Nephron progenitor cell (in vitro differentiated cells): ENCODE measurements at regions not wholly inside any gene's neighbourhood (a gene's known extent, or its start where the extent isn't known, plus 50 kb on each side); places are given as distances from the start of the nearest gene placed in this dataset.

ENCODE experiments used
- DNase-seq: peaks from one replicate; pipeline ENCODE4 v3.0.0; 2021
- H3K27ac Mint-ChIP-seq: 2 replicates; pipeline ENCODE4 v1.8.0; 2021; ENCODE audit warnings: mild to moderate bottlenecking, moderate library complexity, mixed read lengths
- H3K27me3 Mint-ChIP-seq: 2 replicates; pipeline ENCODE4 v1.8.0; 2021; ENCODE audit warnings: mild to moderate bottlenecking, low read depth, mixed read lengths; ENCODE audit not compliant: poor library complexity
- H3K36me3 Mint-ChIP-seq: 2 replicates; pipeline ENCODE4 v1.8.0; 2021; ENCODE audit warnings: low read depth, mixed read lengths
- H3K4me1 Mint-ChIP-seq: 2 replicates; pipeline ENCODE4 v1.8.0; 2021; ENCODE audit warnings: mixed read lengths
- H3K4me3 Mint-ChIP-seq: 2 replicates; pipeline ENCODE4 v1.8.0; 2021; ENCODE audit warnings: mild to moderate bottlenecking, moderate library complexity, mixed read lengths
- H3K9me3 Mint-ChIP-seq: 2 replicates; pipeline ENCODE4 v1.8.0; 2021; ENCODE audit warnings: mild to moderate bottlenecking, moderate library complexity, mixed read lengths
- CTCF ChIP-seq: fragments of 200-600 bp; sonication (generic); IDR thresholded peaks from 2 replicates; pipeline ENCODE4 v1.5.0; 2021; ENCODE audit warnings: antibody characterized with exemption

- no peak for DNase-seq
- Mint-ChIP-seq H3K27me3 (peaks cover 3% of the 10 kb centered on the region), H3K9me3 (peaks cover 4% of the 10 kb centered on the region), H3K4me1 (peaks cover 8% of the 10 kb centered on the region), H3K27ac (no peak overlapping the region), H3K4me3 (no peak overlapping the region), H3K36me3 (no peaks in the 10 kb centered on the region)
- TF ChIP-seq CTCF: no peak
Observed at GRCh38 chr1:221840511-221841243, 98.8 kb upstream of the DUSP10 start.

- no peaks in the 10 kb centered on the region for H3K36me3 Mint-ChIP-seq
- no peak overlapping the region for H3K27ac Mint-ChIP-seq
- no peak for DNase-seq
- H3K4me1 Mint-ChIP-seq: peaks cover 8% of the 10 kb centered on the region
- H3K4me3 Mint-ChIP-seq: no peak overlapping the region
- no peak for TF ChIP-seq CTCF
- H3K27me3 Mint-ChIP-seq: peaks cover 3% of the 10 kb centered on the region
- H3K9me3 Mint-ChIP-seq: peaks cover 4% of the 10 kb centered on the region
Observed at GRCh38 chr1:221839782-221840395, 98.0 kb upstream of the DUSP10 start.

GRCh38 chr1:221839321-221839720 lies 97.4 kb upstream of the DUSP10 start:
- Mint-ChIP-seq H3K9me3 (peaks cover 4% of the 10 kb centered on the region), H3K27me3 (peaks cover 3% of the 10 kb centered on the region), H3K36me3 (no peaks in the 10 kb centered on the region), H3K4me1 (peaks cover 8% of the 10 kb centered on the region), H3K27ac (no peak overlapping the region), H3K4me3 (no peak overlapping the region)
- DNase-seq: no peak
- TF ChIP-seq CTCF: no peak

GRCh38 chr1:221837896-221838295 lies 96.0 kb upstream of the DUSP10 start:
- TF ChIP-seq CTCF: no peak
- Mint-ChIP-seq H3K27ac (no peak overlapping the region), H3K4me3 (no peak overlapping the region), H3K36me3 (no peaks in the 10 kb centered on the region), H3K27me3 (peaks cover 8% of the 10 kb centered on the region), H3K4me1 (peaks cover 8% of the 10 kb centered on the region), H3K9me3 (no peaks in the 10 kb centered on the region)
- DNase-seq: no peak

GRCh38 chr1:221834698-221835513 lies 93.0 kb upstream of the DUSP10 start:
- no peaks in the 10 kb centered on the region for H3K36me3 Mint-ChIP-seq
- no peak overlapping the region for H3K4me3 Mint-ChIP-seq
- TF ChIP-seq CTCF: no peak

More at GRCh38 chr1:221834698-221835513, 93.0 kb upstream of the DUSP10 start:
- peaks cover 8% of the 10 kb centered on the region for H3K4me1 Mint-ChIP-seq
- DNase-seq: no peak
- no peaks in the 10 kb centered on the region for H3K9me3 Mint-ChIP-seq
- no peak overlapping the region for H3K27ac Mint-ChIP-seq
- peaks cover 10% of the 10 kb centered on the region for H3K27me3 Mint-ChIP-seq
